HEK293 (cell line): ENCODE measurements at regions not wholly inside any gene's neighbourhood (a gene's known extent, or its start where the extent isn't known, plus 50 kb on each side); places are given as distances from the start of the nearest gene placed in this dataset.

Source experiments
- ATF2 ChIP-seq: fragments of 450-650 bp; formaldehyde crosslinking; IDR thresholded peaks from 2 replicates; pipeline ENCODE4 v1.5.1; 2016; ENCODE audit warnings: missing biosample characterization, missing genetic modification characterization, low read depth
- CTCF ChIP-seq: fragments of 450-650 bp; formaldehyde crosslinking; IDR thresholded peaks from 2 replicates; pipeline ENCODE4 v1.5.1; 2016; ENCODE audit warnings: missing biosample characterization, missing genetic modification characterization
- KLF1 ChIP-seq: fragments of 450-650 bp; formaldehyde crosslinking; IDR thresholded peaks from 2 replicates; pipeline ENCODE4 v1.5.1; 2016; ENCODE audit warnings: missing biosample characterization, missing genetic modification characterization
- OSR2 ChIP-seq: fragments of 450-650 bp; formaldehyde crosslinking; IDR thresholded peaks from 2 replicates; pipeline ENCODE4 v1.5.1; 2016; ENCODE audit warnings: missing biosample characterization, missing genetic modification characterization
- PATZ1 ChIP-seq: fragments of 450-650 bp; formaldehyde crosslinking; IDR thresholded peaks from 2 replicates; pipeline ENCODE4 v1.5.1; 2016; ENCODE audit warnings: missing biosample characterization, missing genetic modification characterization
- ZBTB7A ChIP-seq: fragments of 450-650 bp; formaldehyde crosslinking; IDR thresholded peaks from 2 replicates; pipeline ENCODE4 v1.5.1; 2016; ENCODE audit warnings: low read depth, missing biosample characterization, missing genetic modification characterization
- ZEB2 ChIP-seq: fragments of 450-650 bp; formaldehyde crosslinking; IDR thresholded peaks from 2 replicates; pipeline ENCODE4 v1.5.1; 2016; ENCODE audit warnings: missing biosample characterization, missing genetic modification characterization
- ZNF138 ChIP-seq: fragments of 450-650 bp; formaldehyde crosslinking; IDR thresholded peaks from 2 replicates; pipeline ENCODE4 v1.5.1; 2016; ENCODE audit warnings: missing biosample characterization, missing genetic modification characterization, borderline replicate concordance
- ZNF292 ChIP-seq: fragments of 450-650 bp; formaldehyde crosslinking; IDR thresholded peaks from 2 replicates; pipeline ENCODE4 v1.5.1; 2016; ENCODE audit warnings: low read depth, missing biosample characterization, missing genetic modification characterization, borderline replicate concordance
- ZNF416 ChIP-seq: fragments of 450-650 bp; formaldehyde crosslinking; IDR thresholded peaks from 2 replicates; pipeline ENCODE4 v1.5.1; 2016; ENCODE audit warnings: missing biosample characterization, missing genetic modification characterization
- ZNF510 ChIP-seq: fragments of 450-650 bp; formaldehyde crosslinking; IDR thresholded peaks from 2 replicates; pipeline ENCODE4 v1.5.1; 2018; ENCODE audit warnings: mild to moderate bottlenecking, missing genetic modification characterization, missing biosample characterization; ENCODE audit not compliant: insufficient replicate concordance
- ZNF596 ChIP-seq: fragments of 450-650 bp; IDR thresholded peaks from 2 replicates; pipeline ENCODE4 v1.5.0; 2018; ENCODE audit warnings: missing biosample characterization, mild to moderate bottlenecking, missing genetic modification characterization, moderate library complexity
- ZNF677 ChIP-seq: fragments of 450-650 bp; IDR thresholded peaks from 2 replicates; pipeline ENCODE4 v1.5.0; 2018; ENCODE audit warnings: missing biosample characterization, mild to moderate bottlenecking, missing genetic modification characterization, moderate library complexity
- ZNF701 ChIP-seq: fragments of 450-650 bp; formaldehyde crosslinking; IDR thresholded peaks from 2 replicates; pipeline ENCODE4 v1.5.1; 2016; ENCODE audit warnings: missing biosample characterization, missing genetic modification characterization

GRCh38 chr16:66087308-66087707 lies 279.2 kb upstream of the CDH5 start:
- TF ChIP-seq ZNF510 (tag by site-specific recombination) (no peak), PATZ1 (tag by site-specific recombination) (no peak), ZNF701 (tag by site-specific recombination) (no peak), CTCF (tag by site-specific recombination) (no peak), ZNF596 (tag by site-specific recombination) (no peak), KLF1 (tag by site-specific recombination) (no peak), ZNF138 (tag by site-specific recombination) (no peak), ZNF292 (tag by site-specific recombination) (no peak), ZBTB7A (tag by site-specific recombination) (no peak), ATF2 (tag by site-specific recombination) (no peak), ZNF416 (tag by site-specific recombination) (no peak), ZNF677 (tag by site-specific recombination) (no peak), OSR2 (tag by site-specific recombination) (no peak), ZEB2 (tag by site-specific recombination) (no peak)
